H9 (cell line): ENCODE measurements at regions not wholly inside any gene's neighbourhood (a gene's known extent, or its start where the extent isn't known, plus 50 kb on each side); places are given as distances from the start of the nearest gene placed in this dataset.

ENCODE experiments used
- DNase-seq: peaks from one replicate; pipeline ENCODE4 v3.0.0-alpha.2; 2017
- H2AFZ ChIP-seq: one replicate; pipeline ENCODE4 v1.6.1; 2013; ENCODE audit warnings: mild to moderate bottlenecking, low read length, control low read depth, moderate library complexity
- H2AK5ac ChIP-seq: 2 replicates; pipeline ENCODE4 v1.6.1; 2013; ENCODE audit warnings: low read length, control low read depth, mixed read lengths; ENCODE audit not compliant: insufficient read length
- H2BK120ac ChIP-seq: one replicate; pipeline ENCODE4 v1.6.1; 2013; ENCODE audit warnings: low read depth, mild to moderate bottlenecking, low read length, control low read depth, inconsistent platforms; ENCODE audit not compliant: poor library complexity, severe bottlenecking
- H2BK12ac ChIP-seq: 2 replicates; pipeline ENCODE4 v1.6.1; 2013; ENCODE audit warnings: low read length, control low read depth, mixed read lengths, low read depth; ENCODE audit not compliant: insufficient read length
- H2BK15ac ChIP-seq: 2 replicates; pipeline ENCODE4 v1.6.1; 2013; ENCODE audit warnings: low read depth, low read length, control low read depth
- H2BK20ac ChIP-seq: one replicate; pipeline ENCODE4 v1.6.1; 2013; ENCODE audit warnings: low read depth, mild to moderate bottlenecking, low read length, control low read depth, inconsistent platforms; ENCODE audit not compliant: poor library complexity, severe bottlenecking
- H2BK5ac ChIP-seq: 2 replicates; pipeline ENCODE4 v1.6.1; 2013; ENCODE audit warnings: low read length, control low read depth, mixed read lengths; ENCODE audit not compliant: insufficient read length
- H3K14ac ChIP-seq: 2 replicates; pipeline ENCODE4 v1.6.1; 2013; ENCODE audit warnings: low read length, control low read depth; ENCODE audit not compliant: insufficient read depth
- H3K18ac ChIP-seq: 2 replicates; pipeline ENCODE4 v1.6.1; 2013; ENCODE audit warnings: low read depth, mild to moderate bottlenecking, mixed read lengths, low read length, control low read depth; ENCODE audit not compliant: insufficient read length
- H3K23ac ChIP-seq: 2 replicates; pipeline ENCODE4 v1.6.1; 2013; ENCODE audit warnings: low read length, control low read depth, mixed read lengths, low read depth; ENCODE audit not compliant: insufficient read length
- H3K23me2 ChIP-seq: 2 replicates; pipeline ENCODE4 v1.6.1; 2013; ENCODE audit warnings: low read depth, mild to moderate bottlenecking, mixed read lengths, low read length, control low read depth; ENCODE audit not compliant: insufficient read length, poor library complexity, severe bottlenecking
- H3K27ac ChIP-seq: 2 replicates; pipeline ENCODE4 v1.5.1; 2013; ENCODE audit warnings: low read length, control low read depth, mixed read lengths, low read depth; ENCODE audit not compliant: insufficient read length
- H3K27me3 ChIP-seq: 2 replicates; pipeline ENCODE4 v1.6.1; 2013; ENCODE audit warnings: low read length, control low read depth, inconsistent platforms; ENCODE audit not compliant: insufficient read depth
- H3K4ac ChIP-seq: 2 replicates; pipeline ENCODE4 v1.6.1; 2013; ENCODE audit warnings: low read depth, mild to moderate bottlenecking, control low read depth, inconsistent platforms, low read length, moderate library complexity
- H3K4me1 ChIP-seq: 2 replicates; pipeline ENCODE4 v1.6.1; 2013; ENCODE audit warnings: low read length, control low read depth, inconsistent platforms; ENCODE audit not compliant: insufficient read depth
- H3K4me2 ChIP-seq: 2 replicates; pipeline ENCODE4 v1.6.1; 2013; ENCODE audit warnings: low read length, control low read depth, mixed read lengths; ENCODE audit not compliant: insufficient read length, insufficient read depth
- H3K56ac ChIP-seq: 2 replicates; pipeline ENCODE4 v1.6.1; 2013; ENCODE audit warnings: low read depth, mild to moderate bottlenecking, mixed read lengths, low read length, control low read depth; ENCODE audit not compliant: insufficient read length
- H3K79me1 ChIP-seq: 2 replicates; pipeline ENCODE4 v1.6.1; 2013; ENCODE audit warnings: low read depth, mild to moderate bottlenecking, moderate library complexity, low read length, control low read depth, inconsistent platforms; ENCODE audit not compliant: insufficient read depth, poor library complexity, severe bottlenecking
- H3K79me2 ChIP-seq: 2 replicates; pipeline ENCODE4 v1.6.1; 2013; ENCODE audit warnings: low read length, control low read depth, inconsistent platforms; ENCODE audit not compliant: insufficient read depth
- H3K9ac ChIP-seq: 2 replicates; pipeline ENCODE4 v1.6.1; 2013; ENCODE audit warnings: low read length, control low read depth, mixed read lengths; ENCODE audit not compliant: insufficient read length; ENCODE audit errors: extremely low read depth
- H3K9me3 ChIP-seq: one replicate; pipeline ENCODE4 v1.6.1; 2013; ENCODE audit warnings: low read depth, low read length, inconsistent platforms; ENCODE audit not compliant: control insufficient read depth
- H3T11ph ChIP-seq: one replicate; pipeline ENCODE4 v1.6.1; 2013; ENCODE audit warnings: mild to moderate bottlenecking, low read length, control low read depth, inconsistent platforms
- H4K20me1 ChIP-seq: one replicate; pipeline ENCODE4 v1.6.1; 2013; ENCODE audit not compliant: control insufficient read depth, insufficient read length, insufficient read depth
- H4K5ac ChIP-seq: 2 replicates; pipeline ENCODE4 v1.6.1; 2013; ENCODE audit warnings: low read depth, mild to moderate bottlenecking, mixed read lengths, low read length, control low read depth; ENCODE audit not compliant: insufficient read length
- H4K8ac ChIP-seq: replicated peaks from 2 replicates; pipeline ENCODE4 v1.6.1; 2013; ENCODE audit warnings: low read length, control low read depth, mixed read lengths, low read depth; ENCODE audit not compliant: insufficient read length
- H4K91ac ChIP-seq: 2 replicates; pipeline ENCODE4 v1.6.1; 2013; ENCODE audit warnings: low read depth, mild to moderate bottlenecking, moderate library complexity, mixed read lengths, low read length, control low read depth; ENCODE audit not compliant: insufficient read length
- H3K27ac Mint-ChIP-seq, 3 experiments: 2 replicates in 2 of 3; 3 replicates in 1 of 3; pipeline ENCODE4 v1.8.0; 2020 to 2021; ENCODE audit warnings: mixed read lengths in 3 of 3, mild to moderate bottlenecking in 1 of 3, moderate library complexity in 1 of 3
- H3K27me3 Mint-ChIP-seq: 2 replicates; pipeline ENCODE4 v1.8.0; 2021; ENCODE audit warnings: low read depth, mild to moderate bottlenecking, moderate library complexity, mixed read lengths
- H3K36me3 Mint-ChIP-seq, 3 experiments: 2 replicates in 2 of 3; 3 replicates in 1 of 3; pipeline ENCODE4 v1.8.0; 2020 to 2021; ENCODE audit warnings: low read depth in 3 of 3, mixed read lengths in 3 of 3; ENCODE audit not compliant: insufficient read depth in 1 of 3
- H3K4me1 Mint-ChIP-seq, 2 experiments: 2 replicates each; pipeline ENCODE4 v1.8.0; 2020; ENCODE audit warnings: mixed read lengths in 2 of 2
- H3K4me3 Mint-ChIP-seq, 2 experiments: 2 replicates in 1 of 2; 3 replicates in 1 of 2; pipeline ENCODE4 v1.8.0; 2020 to 2021; ENCODE audit warnings: mild to moderate bottlenecking in 2 of 2, mixed read lengths in 2 of 2, moderate library complexity in 1 of 2
- H3K9me3 Mint-ChIP-seq, 2 experiments: 2 replicates in 1 of 2; 3 replicates in 1 of 2; pipeline ENCODE4 v1.8.0; 2020; ENCODE audit warnings: mild to moderate bottlenecking in 2 of 2, mixed read lengths in 2 of 2, moderate library complexity in 1 of 2
- CTCF ChIP-seq: fragments of 200-600 bp; sonication (generic); conservative IDR thresholded peaks from 3 replicates; pipeline ENCODE4 v1.8.0; 2021; ENCODE audit warnings: antibody characterized with exemption, mild to moderate bottlenecking

DNA sequence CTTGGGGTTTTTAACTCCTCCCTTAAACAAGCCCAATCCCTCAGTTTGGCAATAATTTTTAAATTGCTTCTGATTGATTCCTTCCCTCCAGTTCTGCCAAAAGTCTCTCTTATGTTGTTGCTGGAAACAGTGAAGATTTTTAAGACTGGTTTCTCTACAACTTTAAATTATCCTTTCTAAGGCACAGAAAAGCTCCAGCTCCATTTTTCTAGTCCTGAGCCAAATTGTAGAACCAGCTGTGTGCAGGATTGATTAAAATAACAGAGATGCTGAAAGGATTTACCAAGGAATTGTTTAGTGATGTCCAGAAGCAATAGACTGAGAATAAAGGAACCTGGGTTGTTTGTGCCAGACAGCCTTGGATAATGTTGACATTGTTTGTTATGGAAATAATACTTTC is 111.3 kb downstream of the NUDT12 start:
- Histone ChIP-seq H4K5ac (no peak overlapping the region), H4K8ac (no peak overlapping the region), H3T11ph (no peak overlapping the region), H3K4ac (no peak overlapping the region), H3K4me1 (no peaks in the 10 kb centered on the region; the same call in 1 of the 2 replicates), H3K4me2 (no peak overlapping the region), H2BK20ac (no peak overlapping the region), H2AFZ (no peak overlapping the region), H2BK5ac (no peak overlapping the region), H3K79me1 (no peaks in the 10 kb centered on the region), H4K20me1 (no peaks in the 10 kb centered on the region), H2BK12ac (no peak overlapping the region), H2BK15ac (no peak overlapping the region), H3K14ac (no peak overlapping the region), H3K23me2 (no peaks in the 10 kb centered on the region), H3K9me3 (no peaks in the 10 kb centered on the region), H4K91ac (no peak overlapping the region), H2BK120ac (no peak overlapping the region), H3K18ac (no peak overlapping the region), H3K23ac (no peak overlapping the region), H2AK5ac (no peak overlapping the region), H3K79me2 (no peaks in the 10 kb centered on the region), H3K27ac (no peak overlapping the region), H3K9ac (no peak overlapping the region), H3K27me3 (no peaks in the 10 kb centered on the region), H3K56ac (no peak overlapping the region)
- peaks cover 6 to 8% of the 10 kb centered on the region in 2 experiments for H3K4me1 Mint-ChIP-seq
- no peaks in the 10 kb centered on the region for H3K36me3 Mint-ChIP-seq
- no peak overlapping the region for H3K4me3 Mint-ChIP-seq
- no peaks in the 10 kb centered on the region for H3K9me3 Mint-ChIP-seq
- no peak for TF ChIP-seq CTCF
- H3K27ac Mint-ChIP-seq: no peak overlapping the region
- H3K27me3 Mint-ChIP-seq: no peaks in the 10 kb centered on the region
- DNase-seq: no peak
